GM12891 (cell line): ENCODE measurements at regions not wholly inside any gene's neighbourhood (a gene's known extent, or its start where the extent isn't known, plus 50 kb on each side); places are given as distances from the start of the nearest gene placed in this dataset.

Experiments used
- POLR2A ChIP-seq: IDR thresholded peaks from 2 replicates; pipeline ENCODE4 v1.6.1; 2011; ENCODE audit warnings: low read depth, low read length, control low read depth
- POLR2AphosphoS5 ChIP-seq: IDR thresholded peaks from 2 replicates; pipeline ENCODE4 v1.6.1; 2011; ENCODE audit warnings: low read depth, low read length, control low read depth
- SPI1 ChIP-seq: IDR thresholded peaks from 2 replicates; pipeline ENCODE4 v1.6.1; 2011; ENCODE audit warnings: low read depth, low read length, control low read depth
- TAF1 ChIP-seq: IDR thresholded peaks from 2 replicates; pipeline ENCODE4 v1.6.1; 2011; ENCODE audit warnings: low read depth, low read length, control low read depth

DNA sequence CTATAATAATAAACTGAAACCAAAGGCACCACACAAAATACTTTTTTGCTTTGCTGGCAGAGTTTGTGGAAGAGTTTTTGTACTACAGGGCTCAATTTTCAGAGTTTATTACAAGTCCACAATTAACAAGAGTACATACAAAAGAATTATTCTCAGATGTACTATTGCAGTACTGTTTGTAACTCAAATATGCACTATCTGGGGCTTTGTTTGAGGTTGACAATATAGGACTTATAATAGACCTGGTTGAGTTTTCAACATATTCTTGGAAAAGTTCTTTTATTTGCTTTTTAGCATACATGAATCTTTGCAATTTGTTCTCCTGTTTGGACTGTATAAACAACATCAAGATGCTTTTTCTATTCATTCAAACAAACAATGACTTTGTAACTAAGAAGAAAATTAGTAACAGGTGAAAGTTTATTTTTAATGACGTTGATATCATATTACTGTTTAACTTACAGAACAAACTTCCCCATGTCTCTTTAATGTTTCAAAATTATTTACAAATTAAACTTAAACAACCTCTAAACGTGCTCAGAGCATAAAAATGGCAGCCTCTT, 407.4 kb upstream of the PRICKLE1 start:
- no peak for TF ChIP-seq POLR2A
- no peak for TF ChIP-seq TAF1
- TF ChIP-seq POLR2AphosphoS5, result no peak
- no peak for TF ChIP-seq SPI1
